H9 (cell line): ENCODE measurements at regions not wholly inside any gene's neighbourhood (a gene's known extent, or its start where the extent isn't known, plus 50 kb on each side); places are given as distances from the start of the nearest gene placed in this dataset.

Experiments used
- DNase-seq: peaks from one replicate; pipeline ENCODE4 v3.0.0-alpha.2; 2017
- H2AFZ ChIP-seq: one replicate; pipeline ENCODE4 v1.6.1; 2013; ENCODE audit warnings: mild to moderate bottlenecking, low read length, control low read depth, moderate library complexity
- H2AK5ac ChIP-seq: 2 replicates; pipeline ENCODE4 v1.6.1; 2013; ENCODE audit warnings: low read length, control low read depth, mixed read lengths; ENCODE audit not compliant: insufficient read length
- H2BK120ac ChIP-seq: one replicate; pipeline ENCODE4 v1.6.1; 2013; ENCODE audit warnings: low read depth, mild to moderate bottlenecking, low read length, control low read depth, inconsistent platforms; ENCODE audit not compliant: poor library complexity, severe bottlenecking
- H2BK12ac ChIP-seq: 2 replicates; pipeline ENCODE4 v1.6.1; 2013; ENCODE audit warnings: low read length, control low read depth, mixed read lengths, low read depth; ENCODE audit not compliant: insufficient read length
- H2BK15ac ChIP-seq: 2 replicates; pipeline ENCODE4 v1.6.1; 2013; ENCODE audit warnings: low read depth, low read length, control low read depth
- H2BK20ac ChIP-seq: one replicate; pipeline ENCODE4 v1.6.1; 2013; ENCODE audit warnings: low read depth, mild to moderate bottlenecking, low read length, control low read depth, inconsistent platforms; ENCODE audit not compliant: poor library complexity, severe bottlenecking
- H2BK5ac ChIP-seq: 2 replicates; pipeline ENCODE4 v1.6.1; 2013; ENCODE audit warnings: low read length, control low read depth, mixed read lengths; ENCODE audit not compliant: insufficient read length
- H3K14ac ChIP-seq: 2 replicates; pipeline ENCODE4 v1.6.1; 2013; ENCODE audit warnings: low read length, control low read depth; ENCODE audit not compliant: insufficient read depth
- H3K18ac ChIP-seq: 2 replicates; pipeline ENCODE4 v1.6.1; 2013; ENCODE audit warnings: low read depth, mild to moderate bottlenecking, mixed read lengths, low read length, control low read depth; ENCODE audit not compliant: insufficient read length
- H3K23ac ChIP-seq: 2 replicates; pipeline ENCODE4 v1.6.1; 2013; ENCODE audit warnings: low read length, control low read depth, mixed read lengths, low read depth; ENCODE audit not compliant: insufficient read length
- H3K23me2 ChIP-seq: 2 replicates; pipeline ENCODE4 v1.6.1; 2013; ENCODE audit warnings: low read depth, mild to moderate bottlenecking, mixed read lengths, low read length, control low read depth; ENCODE audit not compliant: insufficient read length, poor library complexity, severe bottlenecking
- H3K27ac ChIP-seq: 2 replicates; pipeline ENCODE4 v1.5.1; 2013; ENCODE audit warnings: low read length, control low read depth, mixed read lengths, low read depth; ENCODE audit not compliant: insufficient read length
- H3K27me3 ChIP-seq: 2 replicates; pipeline ENCODE4 v1.6.1; 2013; ENCODE audit warnings: low read length, control low read depth, inconsistent platforms; ENCODE audit not compliant: insufficient read depth
- H3K4ac ChIP-seq: 2 replicates; pipeline ENCODE4 v1.6.1; 2013; ENCODE audit warnings: low read depth, mild to moderate bottlenecking, control low read depth, inconsistent platforms, low read length, moderate library complexity
- H3K4me1 ChIP-seq: 2 replicates; pipeline ENCODE4 v1.6.1; 2013; ENCODE audit warnings: low read length, control low read depth, inconsistent platforms; ENCODE audit not compliant: insufficient read depth
- H3K4me2 ChIP-seq: 2 replicates; pipeline ENCODE4 v1.6.1; 2013; ENCODE audit warnings: low read length, control low read depth, mixed read lengths; ENCODE audit not compliant: insufficient read length, insufficient read depth
- H3K56ac ChIP-seq: 2 replicates; pipeline ENCODE4 v1.6.1; 2013; ENCODE audit warnings: low read depth, mild to moderate bottlenecking, mixed read lengths, low read length, control low read depth; ENCODE audit not compliant: insufficient read length
- H3K79me1 ChIP-seq: 2 replicates; pipeline ENCODE4 v1.6.1; 2013; ENCODE audit warnings: low read depth, mild to moderate bottlenecking, moderate library complexity, low read length, control low read depth, inconsistent platforms; ENCODE audit not compliant: insufficient read depth, poor library complexity, severe bottlenecking
- H3K79me2 ChIP-seq: 2 replicates; pipeline ENCODE4 v1.6.1; 2013; ENCODE audit warnings: low read length, control low read depth, inconsistent platforms; ENCODE audit not compliant: insufficient read depth
- H3K9ac ChIP-seq: 2 replicates; pipeline ENCODE4 v1.6.1; 2013; ENCODE audit warnings: low read length, control low read depth, mixed read lengths; ENCODE audit not compliant: insufficient read length; ENCODE audit errors: extremely low read depth
- H3K9me3 ChIP-seq: one replicate; pipeline ENCODE4 v1.6.1; 2013; ENCODE audit warnings: low read depth, low read length, inconsistent platforms; ENCODE audit not compliant: control insufficient read depth
- H3T11ph ChIP-seq: one replicate; pipeline ENCODE4 v1.6.1; 2013; ENCODE audit warnings: mild to moderate bottlenecking, low read length, control low read depth, inconsistent platforms
- H4K20me1 ChIP-seq: one replicate; pipeline ENCODE4 v1.6.1; 2013; ENCODE audit not compliant: control insufficient read depth, insufficient read length, insufficient read depth
- H4K5ac ChIP-seq: 2 replicates; pipeline ENCODE4 v1.6.1; 2013; ENCODE audit warnings: low read depth, mild to moderate bottlenecking, mixed read lengths, low read length, control low read depth; ENCODE audit not compliant: insufficient read length
- H4K8ac ChIP-seq: replicated peaks from 2 replicates; pipeline ENCODE4 v1.6.1; 2013; ENCODE audit warnings: low read length, control low read depth, mixed read lengths, low read depth; ENCODE audit not compliant: insufficient read length
- H4K91ac ChIP-seq: 2 replicates; pipeline ENCODE4 v1.6.1; 2013; ENCODE audit warnings: low read depth, mild to moderate bottlenecking, moderate library complexity, mixed read lengths, low read length, control low read depth; ENCODE audit not compliant: insufficient read length
- H3K27ac Mint-ChIP-seq, 3 experiments: 2 replicates in 2 of 3; 3 replicates in 1 of 3; pipeline ENCODE4 v1.8.0; 2020 to 2021; ENCODE audit warnings: mixed read lengths in 3 of 3, mild to moderate bottlenecking in 1 of 3, moderate library complexity in 1 of 3
- H3K27me3 Mint-ChIP-seq: 2 replicates; pipeline ENCODE4 v1.8.0; 2021; ENCODE audit warnings: low read depth, mild to moderate bottlenecking, moderate library complexity, mixed read lengths
- H3K36me3 Mint-ChIP-seq, 3 experiments: 2 replicates in 2 of 3; 3 replicates in 1 of 3; pipeline ENCODE4 v1.8.0; 2020 to 2021; ENCODE audit warnings: low read depth in 3 of 3, mixed read lengths in 3 of 3; ENCODE audit not compliant: insufficient read depth in 1 of 3
- H3K4me1 Mint-ChIP-seq, 2 experiments: 2 replicates each; pipeline ENCODE4 v1.8.0; 2020; ENCODE audit warnings: mixed read lengths in 2 of 2
- H3K4me3 Mint-ChIP-seq, 2 experiments: 2 replicates in 1 of 2; 3 replicates in 1 of 2; pipeline ENCODE4 v1.8.0; 2020 to 2021; ENCODE audit warnings: mild to moderate bottlenecking in 2 of 2, mixed read lengths in 2 of 2, moderate library complexity in 1 of 2
- H3K9me3 Mint-ChIP-seq, 2 experiments: 2 replicates in 1 of 2; 3 replicates in 1 of 2; pipeline ENCODE4 v1.8.0; 2020; ENCODE audit warnings: mild to moderate bottlenecking in 2 of 2, mixed read lengths in 2 of 2, moderate library complexity in 1 of 2
- CTCF ChIP-seq: fragments of 200-600 bp; sonication (generic); conservative IDR thresholded peaks from 3 replicates; pipeline ENCODE4 v1.8.0; 2021; ENCODE audit warnings: antibody characterized with exemption, mild to moderate bottlenecking
- WGBS: extraction: QIAGEN DNeasy Blood & Tissue Kit; methylation state at CpG from one replicate; pipeline ENCODE4 v1.1.7; 2013; ENCODE audit warnings: missing lambda C conversion rate, low lambda C conversion rate, mixed read lengths; ENCODE audit not compliant: insufficient read length; ENCODE audit errors: extremely low coverage; 5-methylcytosine and 5-hydroxymethylcytosine counted together

GRCh38 chr14:42513837-42514236 is 907.2 kb downstream of the LRFN5 start:
- H3K9ac ChIP-seq, result no peak overlapping the region
- H3K79me2 ChIP-seq, result no peaks in the 10 kb centered on the region
- no peak overlapping the region for H2BK12ac ChIP-seq
- peak overlapping the region; percentile 87 for H3K27ac ChIP-seq
- no peak overlapping the region for H2BK120ac ChIP-seq
- H3T11ph ChIP-seq, result no peak overlapping the region
- peaks cover 2% of the 10 kb centered on the region; the same call in 1 of the 2 replicates for H3K4me1 ChIP-seq
- no peaks in the 10 kb centered on the region for H4K20me1 ChIP-seq
- H4K5ac ChIP-seq, result no peak overlapping the region
- H3K4me2 ChIP-seq, result peak overlapping the region; percentile 24
- no peak overlapping the region for H4K8ac ChIP-seq
- no peak overlapping the region for H2AFZ ChIP-seq
- Mint-ChIP-seq H3K27ac (peak overlapping the region; percentile 63 to 74 (median 68); a peak in 6 of 7 replicates), H3K27me3 (no peaks in the 10 kb centered on the region), H3K4me1 (peaks cover 22 to 27% of the 10 kb centered on the region in 2 experiments), H3K9me3 (peaks cover 6 to 9% of the 10 kb centered on the region in 2 experiments; a peak in 4 of 5 replicates), H3K4me3 (no peak overlapping the region), H3K36me3 (peaks cover 3 to 25% (median 8%) of the 10 kb centered on the region in 3 experiments; a peak in 6 of 7 replicates)
- no peaks in the 10 kb centered on the region for H3K9me3 ChIP-seq
- no peaks in the 10 kb centered on the region for H3K23me2 ChIP-seq
- H3K18ac ChIP-seq, result no peak overlapping the region
- no peak overlapping the region for H4K91ac ChIP-seq
- H2AK5ac ChIP-seq, result no peak overlapping the region
- DNase-seq, result no peak
- H2BK15ac ChIP-seq, result no peak overlapping the region
- H2BK20ac ChIP-seq, result no peak overlapping the region
- H3K23ac ChIP-seq, result no peak overlapping the region
- no CpG with 5 or more reads among the region's 1 CpG for WGBS
- no peaks in the 10 kb centered on the region for H3K27me3 ChIP-seq
- no peak for TF ChIP-seq CTCF
- H3K79me1 ChIP-seq, result no peaks in the 10 kb centered on the region
- H3K4ac ChIP-seq, result no peak overlapping the region
- no peak overlapping the region for H3K14ac ChIP-seq
- no peak overlapping the region for H3K56ac ChIP-seq
- H2BK5ac ChIP-seq, result no peak overlapping the region
